Endothelial cell of umbilical vein (primary cell): ENCODE measurements at regions not wholly inside any gene's neighbourhood (a gene's known extent, or its start where the extent isn't known, plus 50 kb on each side); places are given as distances from the start of the nearest gene placed in this dataset.

ENCODE experiments used
- BruUV-seq: library from RNA; stranded (reverse); fragments of 400-500 nt; replicated peaks from 2 replicates; lab custom pipeline; 2021; lab: Mats Ljungman, UMichigan
- CTCF ChIA-PET: fragments of 300-600, 350-600 bp; sonication (Branson Sonifier 250); formaldehyde crosslinking; loops from one replicate; lab custom pipeline; 2021; ENCODE audit warnings: antibody characterized with exemption, inconsistent platforms; lab: Charles Lee
- POLR2A ChIA-PET: fragments of 300-600, 350-600 bp; sonication (Branson Sonifier 250); formaldehyde crosslinking; loops from one replicate; lab custom pipeline; 2021; ENCODE audit warnings: antibody characterized with exemption, inconsistent platforms; lab: Charles Lee
- DNase-seq: peaks from one replicate; pipeline ENCODE4 v3.0.0-alpha.2; 2011; ENCODE audit warnings: low read depth, low spot score
- FAIRE-seq: peaks from 2 replicates; lab custom pipeline; 2011; peaks lifted over from hg19 to GRCh38; lab: Jason Lieb, UNC
- H2AFZ ChIP-seq: 2 replicates; pipeline ENCODE4 v1.6.0; 2012; ENCODE audit warnings: low read depth, low read length, control low read depth, inconsistent platforms
- H3K27ac ChIP-seq: 2 replicates; pipeline ENCODE4 v1.5.1; 2011; ENCODE audit warnings: low read depth, mild to moderate bottlenecking, control low read depth, low read length, moderate library complexity; ENCODE audit not compliant: insufficient read depth
- H3K27me3 ChIP-seq, 2 experiments: 2 replicates each; pipeline versions ENCODE4 v1.6.0 to v1.6.1; 2011; ENCODE audit warnings: low read length in 2 of 2, mixed read lengths in 1 of 2; ENCODE audit not compliant: control insufficient read depth in 2 of 2, insufficient read depth in 2 of 2
- H3K36me3 ChIP-seq, 2 experiments: 2 replicates in 1 of 2; 3 replicates in 1 of 2; pipeline ENCODE4 v1.5.1; 2011; ENCODE audit warnings: low read length in 2 of 2, mild to moderate bottlenecking in 1 of 2, moderate library complexity in 1 of 2; ENCODE audit not compliant: control insufficient read depth in 2 of 2, insufficient read depth in 2 of 2; ENCODE audit errors: extremely low read depth in 1 of 2
- H3K4me1 ChIP-seq: 3 replicates; pipeline ENCODE4 v1.5.1; 2011; ENCODE audit warnings: mild to moderate bottlenecking, low read length; ENCODE audit not compliant: control insufficient read depth, insufficient read depth; ENCODE audit errors: extremely low read depth
- H3K4me2 ChIP-seq: 2 replicates; pipeline ENCODE4 v1.6.1; 2011; ENCODE audit warnings: low read length, control low read depth, mixed read lengths; ENCODE audit not compliant: insufficient read depth
- H3K4me3 ChIP-seq, 3 experiments: fragments of 200-600 bp in 1 of 3; sonication (generic), shearing (Covaris generic) in 1 of 3; replicated peaks in 1 of 3; 2 replicates each; pipeline ENCODE4 v1.5.1; 2011 to 2016; ENCODE audit warnings: control low read depth in 3 of 3, low read length in 3 of 3, mild to moderate bottlenecking in 2 of 3, inconsistent platforms in 1 of 3, low read depth in 1 of 3, moderate library complexity in 1 of 3; ENCODE audit not compliant: insufficient read depth in 1 of 3
- H3K79me2 ChIP-seq: 2 replicates; pipeline ENCODE4 v1.6.0; 2012; ENCODE audit warnings: low read length, inconsistent platforms; ENCODE audit not compliant: control insufficient read depth, insufficient read depth
- H3K9ac ChIP-seq: replicated peaks from 2 replicates; pipeline ENCODE3; 2011; ENCODE audit warnings: low read length, control low read depth; ENCODE audit not compliant: insufficient read depth; ENCODE audit errors: extremely low read depth
- H3K9me1 ChIP-seq: replicated peaks from 3 replicates; pipeline ENCODE4 v1.6.0; 2011; ENCODE audit warnings: mild to moderate bottlenecking, low read length; ENCODE audit not compliant: control insufficient read depth, insufficient read depth; ENCODE audit errors: extremely low read depth
- H3K9me3 ChIP-seq: replicated peaks from 2 replicates; pipeline ENCODE4 v1.5.1; 2012; ENCODE audit warnings: low read length, inconsistent platforms; ENCODE audit not compliant: control insufficient read depth, insufficient read depth
- H4K20me1 ChIP-seq: replicated peaks from 2 replicates; pipeline ENCODE3; 2011; ENCODE audit warnings: mild to moderate bottlenecking, low read length; ENCODE audit not compliant: control insufficient read depth, insufficient read depth; ENCODE audit errors: extremely low read depth
- CTCF ChIP-seq, 2 donors: IDR thresholded peaks; 1 replicate in 1 of 2; 2 replicates in 1 of 2; pipeline ENCODE4 v1.5.1; 2011; ENCODE audit warnings: low read length in 2 of 2, mild to moderate bottlenecking in 2 of 2, moderate library complexity in 2 of 2, control low read depth in 1 of 2, inconsistent platforms in 1 of 2, low read depth in 1 of 2; ENCODE audit not compliant: insufficient read depth in 1 of 2; ENCODE audit errors: extremely low read depth in 1 of 2
- EZH2 ChIP-seq: IDR thresholded peaks from 2 replicates; pipeline ENCODE4 v1.6.1; 2012; ENCODE audit warnings: borderline replicate concordance, low read depth, mild to moderate bottlenecking, moderate library complexity, low read length, inconsistent platforms; ENCODE audit not compliant: severe bottlenecking
- FOS ChIP-seq: IDR thresholded peaks from 2 replicates; pipeline ENCODE4 v1.6.1; 2011; ENCODE audit warnings: mild to moderate bottlenecking, low read length, moderate library complexity, borderline replicate concordance; ENCODE audit not compliant: insufficient read depth
- GATA2 ChIP-seq: IDR thresholded peaks from 2 replicates; pipeline ENCODE4 v1.7.0; 2011; ENCODE audit warnings: low read depth, mild to moderate bottlenecking, moderate library complexity, mixed read lengths, low read length; ENCODE audit not compliant: insufficient read length, insufficient read depth
- JUN ChIP-seq: IDR thresholded peaks from 2 replicates; pipeline ENCODE4 v1.6.1; 2011; ENCODE audit warnings: borderline replicate concordance, low read depth; ENCODE audit not compliant: insufficient read length, insufficient read depth
- MAX ChIP-seq: IDR thresholded peaks from 2 replicates; pipeline ENCODE4 v1.6.1; 2011; ENCODE audit not compliant: insufficient read depth, insufficient read length
- MYC ChIP-seq: IDR thresholded peaks from one replicate; pipeline ENCODE4 v1.6.1; 2011; ENCODE audit warnings: mild to moderate bottlenecking, low read depth, low read length
- POLR2A ChIP-seq: IDR thresholded peaks from 2 replicates; pipeline ENCODE4 v1.6.1; 2012; ENCODE audit warnings: low read depth, mild to moderate bottlenecking, control low read depth, low read length
- POLR2AphosphoS5 ChIP-seq: IDR thresholded peaks from 2 replicates; pipeline ENCODE4 v1.6.1; 2012; ENCODE audit warnings: low read depth, mild to moderate bottlenecking, control low read depth, low read length, moderate library complexity; ENCODE audit not compliant: insufficient read depth
- dilution Hi-C: fragments of 300-500 bp; cut with MboI; formaldehyde crosslinking; loops from one replicate; pipeline ENCODE4 v1.15.0; 2019; ENCODE audit warnings: low sequenced_read_pairs; ENCODE audit not compliant: extremely low pct_ligation_motif_present
- intact Hi-C: fragments of 100-400 bp; cut with micrococcal nuclease; formaldehyde crosslinking; loops from one replicate; pipeline ENCODE4 v1.10.0; 2022

GRCh38 chr18:10350661-10351060 is 103.8 kb upstream of the APCDD1 start:
- Histone ChIP-seq H3K9ac (no peak overlapping the region), H3K9me3 (no peaks in the 10 kb centered on the region), H3K27me3 (no peaks in the 10 kb centered on the region), H4K20me1 (no peaks in the 10 kb centered on the region), H3K4me2 (no peak overlapping the region), H3K4me1 (no peaks in the 10 kb centered on the region), H3K4me3 (no peak overlapping the region), H3K79me2 (no peaks in the 10 kb centered on the region), H2AFZ (no peak overlapping the region), H3K27ac (no peak overlapping the region), H3K36me3 (no peaks in the 10 kb centered on the region), H3K9me1 (no peaks in the 10 kb centered on the region)
- BruUV-seq: no TSS peak
- FAIRE-seq (no peak), DNase-seq (no peak)
- TF ChIP-seq EZH2: no peak
- dilution Hi-C loops: no loop called here
- ChIA-PET CTCF (no interaction called here), POLR2A (no interaction called here)
- intact Hi-C loops: loop anchor here (10.0 kb wide), 1 partner anchor 1804 kb away; no protein-coding TSS in a partner anchor

GRCh38 chr18:10351219-10351818 is 103.1 kb upstream of the APCDD1 start:
- Histone ChIP-seq H3K9me3 (no peaks in the 10 kb centered on the region), H2AFZ (no peak overlapping the region), H3K4me3 (no peak overlapping the region), H4K20me1 (no peaks in the 10 kb centered on the region), H3K4me1 (no peaks in the 10 kb centered on the region), H3K27me3 (no peaks in the 10 kb centered on the region), H3K4me2 (no peak overlapping the region), H3K79me2 (no peaks in the 10 kb centered on the region), H3K9me1 (no peaks in the 10 kb centered on the region), H3K36me3 (no peaks in the 10 kb centered on the region), H3K9ac (no peak overlapping the region), H3K27ac (no peak overlapping the region)
- BruUV-seq: no TSS peak
- intact Hi-C loops: loop anchor here (10.0 kb wide), 1 partner anchor 1803 kb away; no protein-coding TSS in a partner anchor
- CTCF ChIA-PET: no interaction called here
- no peak for TF ChIP-seq CTCF (IDR thresholded peaks at IDR 0.05; ENCODE audit: extremely low read depth in 1 of 2, insufficient read depth in 1 of 2, low read depth in 1 of 2, low read length in 2 of 2)
- TF ChIP-seq POLR2AphosphoS5: no peak
- no peak for TF ChIP-seq JUN
- no peak for TF ChIP-seq POLR2A
- TF ChIP-seq GATA2: no peak
- no peak for TF ChIP-seq MYC
- no peak for TF ChIP-seq MAX
- no peak for TF ChIP-seq EZH2
- TF ChIP-seq FOS: no peak
- POLR2A ChIA-PET: no interaction called here
- dilution Hi-C loops: no loop called here
- FAIRE-seq: no peak
- no peak for DNase-seq
